ENCODE measurements at regions not wholly inside any gene's neighbourhood (a gene's known extent, or its start where the extent isn't known, plus 50 kb on each side); places are given as distances from the start of the nearest gene placed in this dataset.

GRCh38 chr13:27004326-27004725, 167.3 kb downstream of the USP12 start:
- H3K27me3 ChIP-seq (replicated peaks; ENCODE audit: insufficient read depth): no peaks in the 10 kb centered on the region
- intact Hi-C loops (cut with DNase I): no loop called here

GRCh38 chr13:27001705-27002104, 169.9 kb downstream of the USP12 start:
- Histone ChIP-seq H3K36me3 (no peaks in the 10 kb centered on the region), H3K4me3 (no peak overlapping the region), H3K27me3 (replicated peaks; ENCODE audit: insufficient read depth) (no peaks in the 10 kb centered on the region), H3K9me3 (no peaks in the 10 kb centered on the region), H3K4me1 (replicated peaks) (no peaks in the 10 kb centered on the region), H3K27ac (no peak overlapping the region)
- no peak for DNase-seq (ENCODE audit: low spot score)
- WGBS: 73% methylated on average over 6 of the region's 6 CpGs
- no peak for TF ChIP-seq POLR2AphosphoS5 (IDR thresholded peaks at IDR 0.05)
- no peak for TF ChIP-seq CTCF (IDR thresholded peaks at IDR 0.05)
- TF ChIP-seq POLR2A (IDR thresholded peaks at IDR 0.05): no peak
- intact Hi-C loops (cut with DNase I): no loop called here

More at GRCh38 chr13:27004326-27004725, 167.3 kb downstream of the USP12 start:
- no peak for TF ChIP-seq CTCF (IDR thresholded peaks at IDR 0.05)
- TF ChIP-seq POLR2AphosphoS5 (IDR thresholded peaks at IDR 0.05): no peak
- no peak for TF ChIP-seq POLR2A (IDR thresholded peaks at IDR 0.05)
- Histone ChIP-seq H3K9me3 (no peaks in the 10 kb centered on the region), H3K27ac (no peak overlapping the region), H3K4me3 (no peak overlapping the region), H3K36me3 (no peaks in the 10 kb centered on the region), H3K4me1 (replicated peaks) (no peaks in the 10 kb centered on the region)
- no peak for DNase-seq (ENCODE audit: low spot score)
- 92% methylated on average over 4 of the region's 4 CpGs for WGBS

GRCh38 chr13:27000686-27001085, 170.9 kb downstream of the USP12 start:
- TF ChIP-seq POLR2A (IDR thresholded peaks at IDR 0.05) (no peak), CTCF (IDR thresholded peaks at IDR 0.05) (no peak), POLR2AphosphoS5 (IDR thresholded peaks at IDR 0.05) (no peak)
- 86% methylated on average over 6 of the region's 6 CpGs for WGBS

GRCh38 chr13:26999499-26999898, 172.1 kb downstream of the USP12 start:
- intact Hi-C loops (cut with DNase I): no loop called here
- DNase-seq (ENCODE audit: low spot score): no peak

More at GRCh38 chr13:27000686-27001085, 170.9 kb downstream of the USP12 start:
- Histone ChIP-seq H3K9me3 (no peaks in the 10 kb centered on the region), H3K4me3 (no peak overlapping the region), H3K27ac (no peak overlapping the region), H3K4me1 (replicated peaks) (no peaks in the 10 kb centered on the region), H3K27me3 (replicated peaks; ENCODE audit: insufficient read depth) (no peaks in the 10 kb centered on the region), H3K36me3 (no peaks in the 10 kb centered on the region)
- intact Hi-C loops (cut with DNase I): no loop called here
- DNase-seq (ENCODE audit: low spot score): no peak

More at GRCh38 chr13:26999499-26999898, 172.1 kb downstream of the USP12 start:
- no peaks in the 10 kb centered on the region for H3K9me3 ChIP-seq
- no peak overlapping the region for H3K4me3 ChIP-seq
- 81% methylated on average over 7 of the region's 7 CpGs for WGBS
- no peaks in the 10 kb centered on the region for H3K36me3 ChIP-seq
- H3K27me3 ChIP-seq (replicated peaks; ENCODE audit: insufficient read depth): no peaks in the 10 kb centered on the region
- H3K4me1 ChIP-seq (replicated peaks): no peaks in the 10 kb centered on the region
- no peak overlapping the region for H3K27ac ChIP-seq
- TF ChIP-seq POLR2AphosphoS5 (IDR thresholded peaks at IDR 0.05): no peak
- TF ChIP-seq CTCF (IDR thresholded peaks at IDR 0.05): no peak
- no peak for TF ChIP-seq POLR2A (IDR thresholded peaks at IDR 0.05)
